Inferior parietal cortex (tissue), 1 donor: ENCODE measurements at regions not wholly inside any gene's neighbourhood (a gene's known extent, or its start where the extent isn't known, plus 50 kb on each side); places are given as distances from the start of the nearest gene placed in this dataset.

Source experiments
- DNase-seq: peaks from one replicate; pipeline ENCODE4 v3.0.0-alpha.2; 2016; ENCODE audit errors: extremely low spot score

GRCh38 chr2:145356056-145356455, 836.1 kb upstream of the ZEB2 start:
- no peak for DNase-seq

DNA sequence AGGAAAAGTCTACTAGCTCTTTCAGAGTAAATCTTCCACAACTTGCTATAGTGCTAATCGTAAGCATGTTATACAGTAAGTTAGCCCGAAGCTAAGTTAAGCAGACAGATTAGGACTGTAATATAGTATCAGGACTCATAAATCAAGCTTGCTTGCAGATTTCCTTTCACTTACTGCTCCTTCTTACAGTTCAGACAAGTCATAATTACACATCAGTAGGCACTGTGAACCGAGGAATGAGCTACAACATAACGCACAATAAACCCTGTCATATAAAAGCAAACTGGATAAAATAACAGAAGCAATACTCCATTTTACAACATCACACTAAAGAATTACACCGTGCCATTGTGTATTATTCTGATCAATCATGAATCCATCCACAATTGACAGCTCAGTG, 832.6 kb upstream of the ZEB2 start:
- no peak for DNase-seq

GRCh38 chr2:145351864-145352425, 832.0 kb upstream of the ZEB2 start:
- no peak for DNase-seq

GRCh38 chr2:145350011-145350410, 830.1 kb upstream of the ZEB2 start:
- DNase-seq: no peak

GRCh38 chr2:145344076-145344724, 824.3 kb upstream of the ZEB2 start:
- no peak for DNase-seq

- no peak for DNase-seq
Observed at GRCh38 chr2:145343287-145343686, 823.4 kb upstream of the ZEB2 start.

DNA sequence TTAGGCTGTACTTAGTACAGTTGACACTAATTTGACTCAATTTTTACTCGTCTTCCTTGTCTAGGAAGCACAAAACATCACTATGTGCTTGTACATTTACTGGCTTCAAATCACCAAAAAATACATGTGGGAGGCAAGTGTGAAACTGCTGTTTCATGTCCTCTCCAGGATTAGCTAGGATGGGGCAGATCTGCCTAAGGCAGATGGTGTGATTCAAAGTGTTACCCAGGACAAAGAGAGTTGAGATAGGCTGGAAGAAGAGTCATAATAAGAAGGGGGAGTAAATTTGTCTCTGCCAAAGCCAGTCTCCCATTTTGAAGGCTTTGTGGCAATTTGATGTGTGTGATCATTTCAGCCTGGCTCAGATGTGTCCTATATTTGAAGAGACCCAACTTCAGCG, 821.6 kb upstream of the ZEB2 start:
- DNase-seq: peak; percentile 56

DNA sequence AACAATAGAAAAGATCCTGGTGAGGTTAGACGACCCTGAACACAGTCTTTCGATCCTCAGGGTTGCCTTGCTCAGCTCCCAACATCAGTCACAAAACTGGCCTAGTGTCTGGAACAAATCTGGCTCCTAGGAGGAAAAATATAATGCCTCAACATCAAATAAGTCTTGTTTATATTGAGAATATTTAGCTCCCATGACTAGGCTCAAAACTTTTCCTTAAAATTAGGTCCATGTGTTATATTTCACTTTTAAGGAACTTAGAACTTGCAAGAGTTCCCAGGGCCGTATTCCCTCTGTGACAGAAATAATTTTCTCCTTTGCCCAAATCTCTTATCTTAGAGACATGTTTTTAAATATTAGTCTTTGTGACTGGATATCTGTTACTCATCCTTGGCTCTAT, 819.7 kb upstream of the ZEB2 start:
- DNase-seq: no peak

GRCh38 chr2:145332210-145332898, 812.4 kb upstream of the ZEB2 start:
- no peak for DNase-seq

- no peak for DNase-seq
Observed at GRCh38 chr2:145329971-145330370, 810.1 kb upstream of the ZEB2 start.

DNA sequence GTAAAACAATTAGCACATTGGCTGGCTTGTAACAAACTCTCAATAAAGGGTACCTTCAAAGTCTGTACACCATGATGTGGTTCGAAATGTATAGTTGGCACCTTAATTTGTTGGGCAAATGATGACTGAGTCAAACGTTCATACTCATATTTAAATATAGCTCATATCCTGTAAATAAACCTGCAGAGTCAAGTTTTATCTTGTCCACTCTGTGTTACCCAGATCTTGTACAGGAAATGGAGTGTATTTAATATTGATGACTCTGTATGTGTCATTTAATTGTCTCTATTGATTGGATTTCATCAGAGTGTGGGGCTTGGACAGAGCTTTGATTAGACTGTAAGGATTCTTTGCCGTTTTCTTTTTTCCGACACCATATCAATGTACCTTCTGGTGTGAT, 805.6 kb upstream of the ZEB2 start:
- DNase-seq: no peak

DNA sequence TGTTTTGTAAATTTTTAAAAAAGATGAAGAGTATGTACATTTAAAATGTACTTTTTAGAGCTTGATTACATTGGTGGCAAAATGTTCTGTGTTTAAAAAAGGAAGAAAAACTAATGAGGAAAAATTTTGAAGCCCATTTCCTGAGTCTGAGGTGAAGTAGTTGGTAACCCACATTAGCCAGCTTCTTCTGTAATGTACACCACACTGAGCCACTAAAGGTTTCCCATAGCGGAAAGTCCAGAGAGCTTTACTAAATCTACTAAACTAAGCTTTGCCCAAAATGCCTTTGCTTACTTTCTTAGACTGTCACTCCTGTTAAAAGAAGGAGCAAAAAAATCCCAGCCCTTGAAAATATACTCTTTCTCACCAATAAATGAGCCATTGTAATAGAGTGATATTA, 804.8 kb upstream of the ZEB2 start:
- DNase-seq: no peak

- no peak for DNase-seq
Observed at GRCh38 chr2:145323512-145323911, 803.6 kb upstream of the ZEB2 start.

DNA sequence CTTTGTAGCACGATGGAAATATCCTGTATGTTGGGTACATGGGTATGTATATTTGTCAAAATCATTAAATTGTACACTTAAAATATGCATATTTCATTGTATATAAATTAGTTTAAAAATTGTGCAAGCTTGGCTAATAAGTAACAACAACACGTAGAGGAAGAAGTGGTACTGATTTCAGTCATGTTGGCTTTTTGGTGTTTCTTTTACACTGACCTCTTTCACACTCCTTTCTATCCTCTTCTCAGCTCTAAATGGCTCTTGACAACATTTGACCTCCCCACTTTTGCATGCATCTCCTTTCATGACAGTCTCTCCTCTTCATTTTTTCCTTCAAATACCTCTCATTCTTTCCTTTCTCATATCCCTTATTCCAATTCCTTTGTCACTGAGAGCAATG, 801.4 kb upstream of the ZEB2 start:
- DNase-seq: no peak

GRCh38 chr2:145316496-145316895, 796.6 kb upstream of the ZEB2 start:
- no peak for DNase-seq

DNA sequence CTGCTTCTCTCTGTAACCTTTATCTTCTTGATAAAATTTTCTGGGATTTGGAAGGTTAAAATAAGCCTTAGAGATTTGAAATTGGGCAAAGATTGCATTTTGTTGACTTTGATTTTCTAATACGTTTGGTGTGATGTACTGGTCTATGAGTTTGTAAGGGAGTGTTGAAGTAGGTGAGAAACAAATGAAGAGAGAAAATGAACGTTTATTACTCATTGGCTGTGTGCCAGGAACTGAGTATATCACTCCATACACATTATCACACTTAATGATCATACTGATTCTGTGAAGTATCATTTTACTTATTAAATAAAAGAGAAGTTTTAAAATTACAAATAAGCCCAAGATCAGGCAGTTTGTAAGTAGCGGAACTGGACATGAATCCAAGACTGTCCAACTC, 795.1 kb upstream of the ZEB2 start:
- DNase-seq: no peak

- no peak for DNase-seq
Observed at GRCh38 chr2:145314119-145314633, 794.3 kb upstream of the ZEB2 start.

- no peak for DNase-seq
Observed at GRCh38 chr2:145305889-145306288, 786.0 kb upstream of the ZEB2 start.

DNA sequence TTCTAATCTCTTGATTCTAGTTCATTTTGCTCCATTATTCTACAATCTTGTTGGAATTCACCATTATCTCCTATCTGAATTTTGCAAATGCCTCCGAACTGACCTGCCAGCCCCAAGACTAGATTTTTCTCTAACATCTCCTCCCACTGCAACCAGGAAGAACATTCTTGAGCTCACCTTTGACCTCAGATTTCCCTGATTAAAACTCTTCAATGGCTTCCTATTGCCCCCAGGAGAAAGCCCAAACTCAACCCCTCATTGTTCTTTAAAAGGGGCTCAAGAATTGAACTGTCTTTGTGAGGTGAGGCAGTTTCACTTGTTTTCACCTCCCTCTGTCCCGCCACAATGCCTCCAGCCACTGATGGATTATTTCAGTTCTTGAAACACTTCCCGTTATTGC, 784.6 kb upstream of the ZEB2 start:
- no peak for DNase-seq

- no peak for DNase-seq
Observed at GRCh38 chr2:145303536-145303935, 783.6 kb upstream of the ZEB2 start.

DNA sequence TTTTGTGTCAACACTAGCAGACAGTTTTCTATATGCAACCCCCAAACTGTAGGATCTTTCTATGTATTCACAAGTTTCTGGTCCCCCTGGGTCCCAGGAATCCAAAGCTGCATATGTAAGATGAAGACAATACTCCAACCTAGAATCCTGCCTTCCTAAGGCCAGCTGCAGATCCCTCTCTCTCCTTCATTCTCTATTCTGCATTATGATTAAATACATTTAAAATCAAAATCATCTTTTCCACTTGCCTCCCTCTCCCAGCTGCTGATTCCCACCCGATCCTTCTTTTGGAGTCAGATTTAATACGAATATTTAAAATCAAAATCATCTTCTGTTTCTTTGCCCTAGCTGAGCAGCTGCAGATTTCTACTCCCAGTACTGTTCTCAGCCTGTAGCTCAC, 783.0 kb upstream of the ZEB2 start:
- DNase-seq: no peak

- no peak for DNase-seq
Observed at GRCh38 chr2:145302451-145302850, 782.5 kb upstream of the ZEB2 start.

GRCh38 chr2:145299368-145299767, 779.4 kb upstream of the ZEB2 start:
- no peak for DNase-seq
